ENCODE measurements at regions not wholly inside any gene's neighbourhood (a gene's known extent, or its start where the extent isn't known, plus 50 kb on each side); places are given as distances from the start of the nearest gene placed in this dataset.

DNA sequence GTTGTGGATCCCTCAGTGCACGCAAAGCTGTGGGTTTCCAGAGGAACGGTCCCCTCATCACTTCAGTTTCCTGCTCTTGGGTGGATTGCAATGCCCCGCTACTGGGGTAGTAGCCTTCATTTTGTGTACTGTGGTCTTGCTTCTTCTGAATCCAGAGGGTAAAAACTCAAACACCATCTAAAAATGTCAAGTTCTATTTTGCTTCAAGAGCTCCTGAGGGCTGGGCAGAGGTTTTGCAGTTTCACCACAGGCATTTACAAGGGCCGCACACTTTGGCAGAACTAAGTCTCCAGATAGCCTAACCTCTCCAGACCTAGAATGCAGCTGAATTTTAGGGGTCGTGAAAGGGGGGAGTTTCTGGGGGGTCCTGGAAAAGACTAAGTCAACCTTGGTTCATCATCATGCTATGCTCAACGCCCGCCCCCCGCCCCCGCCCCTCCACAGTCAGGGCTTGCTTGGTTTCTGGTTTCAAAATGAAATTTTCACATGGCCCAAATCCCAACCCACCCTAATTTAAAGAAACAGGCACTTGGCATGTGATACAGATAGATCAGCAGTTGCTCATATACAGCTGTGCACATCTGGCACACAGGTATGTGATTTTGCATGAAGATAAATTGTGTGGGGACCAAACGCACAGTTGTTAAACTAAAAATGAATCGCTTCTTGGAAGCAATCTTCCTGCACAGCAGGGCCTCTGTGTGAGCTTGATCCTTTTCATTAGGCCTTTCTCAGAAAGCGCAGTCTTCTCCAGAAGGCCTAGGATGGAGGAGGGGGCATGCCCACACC, 329.6 kb downstream of the OSR1 start:
- POLR2A ChIA-PET: no interaction called here
- Mint-ChIP-seq H3K4me3 (no peak overlapping the region), H3K36me3 (peaks cover 4 to 6% (median 6%) of the 10 kb centered on the region in 3 donors), H3K27ac (no peak overlapping the region), H3K27me3 (no peaks in the 10 kb centered on the region), H3K9me3 (peaks cover 0 to 4% (median 0%) of the 10 kb centered on the region in 9 donors), H3K4me1 (peaks cover 0 to 1% (median 0%) of the 10 kb centered on the region in 4 donors)
- ATAC-seq (no peak), DNase-seq (no peak)

GRCh38 chr2:19027626-19028025, 330.8 kb downstream of the OSR1 start:
- Mint-ChIP-seq H3K9me3 (peaks cover 0 to 2% (median 0%) of the 10 kb centered on the region in 9 donors), H3K27me3 (no peaks in the 10 kb centered on the region), H3K27ac (no peak overlapping the region), H3K4me3 (no peak overlapping the region), H3K4me1 (peaks cover 0 to 1% (median 0%) of the 10 kb centered on the region in 4 donors), H3K36me3 (peaks cover 0 to 4% (median 3%) of the 10 kb centered on the region in 3 donors)
- POLR2A ChIA-PET: no interaction called here
- ATAC-seq: no peak
- no peak for DNase-seq

DNA sequence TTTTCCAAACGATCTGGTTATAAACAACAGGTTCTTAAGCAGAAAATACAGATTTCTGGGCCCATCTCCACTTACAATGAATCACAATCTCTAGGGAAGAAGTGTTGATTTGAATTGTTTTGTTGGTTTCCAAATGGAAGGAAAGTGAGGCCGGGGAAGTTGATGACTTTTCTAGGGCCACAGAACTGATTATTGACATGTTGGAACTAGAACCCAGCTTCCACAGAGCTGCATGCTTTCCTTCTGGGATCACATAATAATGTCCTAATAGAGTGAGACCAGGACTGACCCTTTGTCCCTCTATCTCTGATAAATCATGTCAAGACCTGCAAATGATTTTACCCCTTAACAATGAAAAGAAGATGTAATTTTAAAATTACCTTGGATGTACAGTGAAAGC, 332.2 kb downstream of the OSR1 start:
- POLR2A ChIA-PET: no interaction called here
- Mint-ChIP-seq H3K36me3 (peaks cover 0 to 4% (median 3%) of the 10 kb centered on the region in 3 donors), H3K27me3 (no peaks in the 10 kb centered on the region), H3K4me1 (peaks cover 0 to 1% (median 0%) of the 10 kb centered on the region in 4 donors), H3K4me3 (no peak overlapping the region), H3K9me3 (peaks cover 0 to 3% (median 0%) of the 10 kb centered on the region in 9 donors), H3K27ac (no peak overlapping the region)
- DNase-seq (no peak), ATAC-seq (no peak)

GRCh38 chr2:19022334-19022733, 336.1 kb downstream of the OSR1 start:
- no peak overlapping the region for H3K27ac Mint-ChIP-seq
- POLR2A ChIA-PET: no interaction called here
- H3K9me3 Mint-ChIP-seq: peaks cover 0 to 15% (median 6%) of the 10 kb centered on the region in 9 donors
- H3K36me3 Mint-ChIP-seq: peaks cover 3 to 9% (median 6%) of the 10 kb centered on the region in 3 donors
- no peaks in the 10 kb centered on the region for H3K4me1 Mint-ChIP-seq
- H3K4me3 Mint-ChIP-seq: no peak overlapping the region
- DNase-seq (no peak), ATAC-seq (no peak)
- H3K27me3 Mint-ChIP-seq: no peaks in the 10 kb centered on the region

DNA sequence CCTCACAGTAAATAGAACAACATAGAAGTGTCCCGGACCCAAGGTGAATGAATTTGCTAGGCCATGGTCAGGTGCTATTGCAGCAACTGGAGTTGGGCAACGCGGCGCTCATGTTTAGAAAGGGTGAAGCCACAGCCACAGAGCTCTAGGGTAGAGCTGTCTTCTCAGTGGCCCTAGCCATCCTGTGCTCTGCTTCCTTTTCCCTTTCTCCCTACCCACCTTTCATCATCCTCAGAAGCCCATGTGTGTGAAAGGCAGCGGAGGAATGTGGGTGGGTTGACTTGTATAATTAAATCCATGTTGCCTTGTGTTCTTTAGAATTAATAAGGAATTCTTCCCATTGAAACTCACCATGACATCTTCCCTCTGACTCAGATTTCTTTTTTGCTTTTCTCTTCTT, 336.7 kb downstream of the OSR1 start:
- no peaks in the 10 kb centered on the region for H3K4me1 Mint-ChIP-seq
- no peak for ATAC-seq
- peaks cover 3 to 10% (median 6%) of the 10 kb centered on the region in 3 donors for H3K36me3 Mint-ChIP-seq
- POLR2A ChIA-PET: no interaction called here
- no peak for DNase-seq
- no peak overlapping the region for H3K27ac Mint-ChIP-seq
- peaks cover 0 to 21% (median 9%) of the 10 kb centered on the region in 9 donors for H3K9me3 Mint-ChIP-seq
- H3K4me3 Mint-ChIP-seq: no peak overlapping the region
- H3K27me3 Mint-ChIP-seq: no peaks in the 10 kb centered on the region

GRCh38 chr2:19021100-19021476, 337.3 kb downstream of the OSR1 start:
- H3K4me1 Mint-ChIP-seq: no peaks in the 10 kb centered on the region
- H3K27ac Mint-ChIP-seq: no peak overlapping the region
- peaks cover 3 to 10% (median 10%) of the 10 kb centered on the region in 3 donors for H3K36me3 Mint-ChIP-seq

DNA sequence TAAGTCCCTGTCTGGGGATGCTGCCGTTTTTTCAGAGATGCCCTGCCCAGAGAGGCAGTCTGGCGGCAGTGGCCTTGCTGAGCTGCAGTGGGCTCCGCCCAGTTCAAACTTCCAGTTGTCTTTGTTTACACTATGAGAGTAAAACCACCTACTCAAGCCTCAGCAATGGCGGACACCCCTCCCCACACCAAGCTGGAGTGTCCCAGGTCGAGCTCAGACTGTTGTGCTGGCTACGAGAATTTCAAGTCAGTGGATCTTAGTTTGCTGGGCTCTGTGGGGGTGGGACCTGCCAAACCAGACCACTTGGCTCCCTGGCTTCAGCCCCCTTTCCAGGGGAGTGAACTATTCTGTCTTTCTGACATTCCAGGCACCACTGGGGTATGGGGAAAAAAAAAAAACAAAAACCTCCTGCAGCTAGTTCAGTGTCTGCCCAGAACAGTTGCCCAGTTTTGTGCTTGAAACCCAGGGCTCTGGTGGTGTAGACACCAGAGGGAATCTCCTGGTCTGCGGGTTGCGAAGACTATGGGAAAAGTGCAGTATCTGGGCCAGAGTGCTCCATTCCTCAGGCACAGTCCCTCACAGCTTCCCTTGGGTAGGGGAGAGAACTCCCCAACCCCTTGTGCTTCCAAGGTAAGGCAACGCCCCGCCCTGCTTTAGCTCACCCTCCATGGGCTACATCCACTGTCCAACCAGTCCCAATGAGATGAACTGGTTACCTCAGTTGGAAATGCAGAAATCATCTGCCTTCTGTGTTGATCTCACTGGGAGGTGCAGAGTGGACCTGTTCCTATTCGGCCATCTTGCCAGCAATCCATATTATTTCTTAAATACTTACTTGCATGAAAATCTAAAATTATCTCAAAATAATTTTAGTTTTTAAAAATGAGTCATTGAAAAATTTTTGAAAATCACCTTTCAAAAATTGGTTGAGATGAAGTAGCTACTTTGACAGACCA, 338.0 kb downstream of the OSR1 start:
- no peaks in the 10 kb centered on the region for H3K4me1 Mint-ChIP-seq
- no peak overlapping the region for H3K4me3 Mint-ChIP-seq
- no peak overlapping the region for H3K27ac Mint-ChIP-seq
- POLR2A ChIA-PET: no interaction called here
- H3K27me3 Mint-ChIP-seq: no peaks in the 10 kb centered on the region
- peaks cover 3 to 17% (median 6%) of the 10 kb centered on the region in 3 donors for H3K36me3 Mint-ChIP-seq
- H3K9me3 Mint-ChIP-seq: peaks cover 0 to 26% (median 18%) of the 10 kb centered on the region in 9 donors
- DNase-seq (no peak), ATAC-seq (no peak)

More at GRCh38 chr2:19021100-19021476, 337.3 kb downstream of the OSR1 start:
- ATAC-seq (no peak), DNase-seq (no peak)
- Mint-ChIP-seq H3K9me3 (peaks cover 0 to 21% (median 11%) of the 10 kb centered on the region in 9 donors), H3K4me3 (no peak overlapping the region), H3K27me3 (no peaks in the 10 kb centered on the region)
- POLR2A ChIA-PET: no interaction called here

DNA sequence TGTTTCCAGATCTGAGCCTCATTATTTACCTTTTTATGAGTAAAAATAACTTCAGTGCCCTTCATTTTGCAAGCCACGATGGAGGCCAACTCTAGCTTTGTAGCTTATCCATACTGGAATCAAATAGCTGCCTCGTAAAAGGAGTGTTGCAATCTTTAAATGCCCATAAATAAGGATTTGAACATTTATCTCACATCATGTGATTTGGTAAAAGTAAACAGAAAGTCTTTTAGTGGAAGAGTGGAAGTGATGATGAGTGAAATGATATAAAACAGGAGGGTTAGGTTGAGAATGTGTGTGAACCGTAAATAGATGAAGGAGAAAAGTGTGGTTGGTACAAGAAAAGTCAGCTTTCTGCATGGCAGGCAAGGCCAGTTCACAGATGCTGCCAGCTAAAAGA, 348.9 kb downstream of the OSR1 start:
- DNase-seq: no peak
- Mint-ChIP-seq H3K4me1 (no peaks in the 10 kb centered on the region), H3K9me3 (peaks cover 0 to 11% (median 6%) of the 10 kb centered on the region in 9 donors), H3K27me3 (no peaks in the 10 kb centered on the region), H3K36me3 (peaks cover 4 to 26% (median 5%) of the 10 kb centered on the region in 3 donors), H3K27ac (no peak overlapping the region), H3K4me3 (no peak overlapping the region)
- POLR2A ChIA-PET: no interaction called here
- no peak for ATAC-seq

- Mint-ChIP-seq H3K36me3 (peaks cover 2 to 5% (median 3%) of the 10 kb centered on the region in 3 donors), H3K4me3 (no peak overlapping the region), H3K9me3 (peaks cover 0 to 6% (median 0%) of the 10 kb centered on the region in 9 donors), H3K27me3 (no peaks in the 10 kb centered on the region), H3K27ac (no peak overlapping the region), H3K4me1 (no peaks in the 10 kb centered on the region)
- POLR2A ChIA-PET: no interaction called here
- no peak for DNase-seq
- no peak for ATAC-seq
Measured at GRCh38 chr2:19003554-19003953, 354.9 kb downstream of the OSR1 start.

GRCh38 chr2:19000776-19001175, 357.6 kb downstream of the OSR1 start:
- Mint-ChIP-seq H3K9me3 (peaks cover 0 to 6% (median 0%) of the 10 kb centered on the region in 9 donors), H3K36me3 (no peaks in the 10 kb centered on the region), H3K4me3 (no peak overlapping the region), H3K4me1 (no peaks in the 10 kb centered on the region), H3K27ac (no peak overlapping the region), H3K27me3 (no peaks in the 10 kb centered on the region)
- POLR2A ChIA-PET: no interaction called here
- no peak for ATAC-seq
- no peak for DNase-seq

GRCh38 chr2:18999198-18999597, 359.2 kb downstream of the OSR1 start:
- ATAC-seq: no peak

GRCh38 chr2:18998491-18998890, 359.9 kb downstream of the OSR1 start:
- H3K9me3 Mint-ChIP-seq: peaks cover 0 to 6% (median 0%) of the 10 kb centered on the region in 9 donors
- no peak overlapping the region for H3K4me3 Mint-ChIP-seq
- POLR2A ChIA-PET: no interaction called here
- no peak overlapping the region for H3K27ac Mint-ChIP-seq
- H3K27me3 Mint-ChIP-seq: no peaks in the 10 kb centered on the region
- H3K36me3 Mint-ChIP-seq: no peaks in the 10 kb centered on the region
- DNase-seq (no peak), ATAC-seq (no peak)
- no peaks in the 10 kb centered on the region for H3K4me1 Mint-ChIP-seq

More at GRCh38 chr2:18999198-18999597, 359.2 kb downstream of the OSR1 start:
- Mint-ChIP-seq H3K27ac (no peak overlapping the region), H3K9me3 (peaks cover 0 to 6% (median 0%) of the 10 kb centered on the region in 9 donors), H3K4me3 (no peak overlapping the region), H3K36me3 (no peaks in the 10 kb centered on the region), H3K4me1 (no peaks in the 10 kb centered on the region), H3K27me3 (no peaks in the 10 kb centered on the region)
- no peak for DNase-seq
- POLR2A ChIA-PET: no interaction called here

DNA sequence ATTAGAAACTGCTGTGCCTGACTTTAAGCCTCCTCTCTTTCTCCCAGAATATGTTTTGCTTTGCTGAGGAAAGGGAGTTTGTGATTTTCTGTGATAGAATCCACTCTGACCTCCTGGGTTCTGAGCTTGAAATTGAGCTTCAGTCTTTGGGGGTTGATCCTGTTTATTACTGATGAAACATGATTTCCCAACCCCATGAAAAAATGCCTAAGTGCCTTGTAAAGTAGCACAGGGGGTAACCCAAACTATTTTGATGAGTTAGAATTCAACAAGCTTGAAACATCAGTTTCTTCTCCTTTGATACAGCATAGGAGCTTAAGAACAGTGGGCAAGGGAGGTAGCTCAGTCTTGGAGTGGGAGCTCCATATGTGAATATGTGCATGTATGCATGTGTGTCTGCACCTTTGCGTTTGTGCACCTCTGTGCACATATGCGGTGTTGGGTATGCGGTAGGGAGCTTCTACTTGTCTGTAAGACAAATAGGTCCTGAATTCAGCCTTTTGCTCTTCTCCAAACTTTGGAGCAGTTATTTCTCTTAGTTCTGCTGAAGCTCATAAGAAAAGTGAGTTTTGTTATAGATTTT, 364.6 kb downstream of the OSR1 start:
- Mint-ChIP-seq H3K4me1 (no peaks in the 10 kb centered on the region), H3K9me3 (no peaks in the 10 kb centered on the region), H3K27me3 (no peaks in the 10 kb centered on the region), H3K27ac (no peak overlapping the region), H3K36me3 (no peaks in the 10 kb centered on the region), H3K4me3 (no peak overlapping the region)
- POLR2A ChIA-PET: no interaction called here
- ATAC-seq (no peak), DNase-seq (no peak)

Data from naive thymus-derived CD8-positive, alpha-beta T cell (primary cell).